ENCODE measurements at regions not wholly inside any gene's neighbourhood (a gene's known extent, or its start where the extent isn't known, plus 50 kb on each side); places are given as distances from the start of the nearest gene placed in this dataset.

DNA sequence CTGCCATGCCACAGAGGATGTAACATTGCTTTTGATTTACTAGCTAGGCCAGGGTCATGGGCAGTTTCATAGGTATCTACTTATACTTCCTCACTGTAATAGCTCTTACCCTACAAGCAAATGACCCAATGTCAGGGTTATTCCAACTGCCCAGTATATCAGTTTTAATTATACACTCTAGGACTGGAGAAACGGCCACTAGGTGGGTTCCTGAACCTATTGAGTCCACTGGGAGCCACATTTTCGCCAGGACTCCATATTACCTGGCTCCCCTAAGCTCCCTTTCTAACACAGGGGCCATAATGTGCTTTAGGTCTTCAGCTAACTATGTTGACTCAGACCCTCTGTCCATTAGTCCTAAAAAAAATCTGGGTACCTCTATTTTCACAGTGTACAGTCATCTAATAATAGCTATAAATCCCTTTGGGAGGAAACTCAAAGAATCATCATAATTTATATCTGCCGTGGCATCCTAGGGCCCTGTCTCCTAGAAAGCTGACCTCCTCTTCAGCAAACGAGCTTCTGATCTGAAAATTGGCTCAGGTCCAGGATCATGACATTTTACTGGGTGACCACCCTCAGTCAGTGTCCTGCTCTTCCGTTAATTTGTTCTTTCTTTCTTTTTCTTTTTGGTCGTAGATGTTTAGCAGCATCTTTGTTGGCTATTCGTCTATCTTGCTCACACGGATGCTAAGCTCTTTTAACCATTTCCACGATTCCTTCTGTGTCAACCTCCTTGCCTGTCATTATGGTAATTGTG lies 244.3 kb downstream of the FAM76B start:
- DNase-seq = no peak

DNA sequence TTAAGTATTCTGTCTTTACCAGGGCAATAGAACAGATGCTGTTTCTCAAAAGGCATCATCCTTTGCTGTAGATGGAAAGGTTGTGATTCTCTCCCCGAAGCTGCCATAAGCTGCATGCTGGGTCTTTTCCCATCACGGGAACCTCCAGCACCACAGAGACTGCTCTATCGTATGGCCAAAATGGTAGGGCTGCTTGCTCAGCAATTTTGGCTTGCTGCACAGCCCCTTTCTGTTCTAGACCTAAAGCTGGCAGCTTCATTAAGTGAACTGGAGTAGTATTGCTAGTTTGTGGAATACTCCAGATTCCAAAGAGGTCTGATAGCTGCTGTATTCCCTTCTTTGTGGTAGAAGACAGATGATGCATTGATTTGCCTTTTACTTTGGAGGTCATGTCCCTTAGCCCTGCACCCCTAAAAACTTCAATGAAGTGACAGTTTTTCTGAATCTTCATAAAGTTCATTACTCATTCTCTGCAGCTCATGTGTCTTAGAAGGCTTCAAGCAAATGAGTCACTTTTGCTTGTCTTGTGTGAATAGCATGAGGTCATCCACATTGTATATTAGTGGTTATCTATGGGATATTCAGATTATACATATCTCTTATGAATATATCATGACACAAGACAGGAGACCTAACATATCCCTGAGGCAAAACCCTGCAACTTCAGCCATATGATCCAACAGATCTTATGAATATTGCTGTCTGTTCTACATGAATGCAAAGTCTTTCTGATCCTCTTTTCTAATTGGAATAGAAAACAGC lies 245.3 kb downstream of the FAM76B start:
- DNase-seq = no peak

DNA sequence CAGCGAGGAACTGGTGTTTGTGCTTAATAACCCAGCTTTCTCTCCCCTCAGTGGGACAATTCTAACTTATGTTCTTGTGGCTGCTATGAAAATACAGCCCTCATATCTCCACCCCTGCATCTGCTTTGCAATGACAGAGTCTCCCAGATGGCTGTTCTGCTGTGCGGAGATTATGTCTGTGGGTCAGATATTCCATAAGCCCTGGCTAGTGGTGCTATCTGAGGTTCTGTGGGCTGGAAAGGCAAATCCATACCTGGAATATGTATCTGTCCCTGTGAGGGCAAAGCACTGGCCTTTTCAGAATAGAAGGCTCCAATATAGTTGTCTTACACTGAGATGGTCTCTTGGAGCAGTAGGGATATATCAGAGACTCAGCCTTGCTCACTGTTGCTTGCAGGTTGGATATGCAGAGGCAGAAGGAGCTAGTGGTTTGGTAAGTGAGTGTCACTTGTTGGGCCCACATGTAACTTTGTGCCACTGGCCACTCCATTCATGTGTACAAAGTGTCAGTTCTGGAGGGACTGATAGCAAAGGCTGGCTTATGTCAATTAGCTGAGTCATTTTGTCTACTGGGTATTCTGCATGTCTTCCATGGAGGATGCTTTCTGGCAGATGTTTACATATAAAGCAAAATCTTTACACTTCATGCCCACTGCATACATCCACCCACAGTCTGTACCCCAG lies 246.6 kb downstream of the FAM76B start:
- no peak for DNase-seq

DNA sequence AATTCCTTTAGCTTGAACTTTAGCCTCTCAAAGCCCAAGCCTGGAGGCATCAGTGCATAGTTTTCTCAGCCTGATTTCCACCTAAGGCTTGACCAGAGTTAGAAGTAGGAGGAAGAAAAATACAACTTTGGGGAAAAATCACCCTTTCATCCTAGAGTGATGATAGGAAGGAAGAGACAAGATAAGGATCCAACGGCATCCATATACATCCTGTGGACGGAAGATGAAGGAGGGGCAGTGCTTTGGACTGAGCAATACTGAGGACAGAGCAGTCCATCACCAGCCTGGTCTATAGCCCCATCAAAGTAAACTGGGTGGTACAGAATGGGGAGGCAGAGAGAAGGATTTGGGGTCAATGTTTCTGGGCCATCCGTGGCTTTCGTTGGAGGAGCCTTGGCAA lies 247.9 kb downstream of the FAM76B start:
- DNase-seq = no peak

DNA sequence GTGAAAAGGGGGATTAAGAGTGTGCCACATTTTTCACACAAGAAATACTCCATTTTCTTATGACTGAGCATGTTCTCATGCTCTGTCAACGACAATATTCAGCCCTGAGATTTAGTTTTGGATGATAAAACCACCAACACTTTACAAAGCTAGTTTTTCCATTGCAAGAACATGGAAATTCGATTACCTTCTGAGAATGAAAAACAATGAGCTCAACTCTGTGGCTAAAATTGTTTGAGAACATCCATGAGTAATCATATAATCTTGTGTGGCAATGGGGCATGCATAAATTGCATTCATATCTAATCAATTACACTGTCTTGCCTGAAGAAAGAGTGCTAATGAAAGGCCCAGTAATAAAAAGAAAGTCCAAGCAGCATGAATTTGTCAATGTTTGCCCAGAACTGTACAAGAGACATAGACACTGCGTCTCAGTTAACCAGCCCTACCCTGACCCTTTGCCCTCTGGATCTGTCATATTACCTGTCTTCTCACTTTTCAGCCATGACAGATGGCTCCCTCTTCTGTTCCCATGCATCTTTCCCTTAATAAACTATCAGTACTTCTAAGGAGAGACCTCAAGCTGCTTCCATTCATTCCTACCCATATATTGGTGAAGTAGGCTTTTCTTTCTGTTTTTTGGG lies 253.4 kb downstream of the FAM76B start:
- DNase-seq = no peak

DNA sequence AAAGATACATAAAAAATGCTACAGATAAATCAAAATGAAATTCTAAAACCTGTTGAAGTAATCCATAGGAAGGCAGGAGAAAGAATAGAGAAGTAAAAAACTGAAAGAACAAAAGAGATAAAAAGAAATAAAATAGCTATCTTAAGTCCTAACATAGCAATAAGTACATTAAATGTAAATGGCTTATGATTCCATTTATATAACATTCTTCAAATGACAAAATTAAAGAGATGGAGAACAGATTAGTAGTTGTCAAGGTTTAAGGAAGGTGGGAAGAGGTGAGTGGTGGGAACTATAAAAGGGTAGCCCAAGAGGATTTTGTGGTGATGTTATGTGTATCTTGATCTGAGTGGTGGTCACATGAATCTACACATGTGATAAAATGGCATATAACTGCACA lies 254.8 kb downstream of the FAM76B start:
- no peak for DNase-seq

DNA sequence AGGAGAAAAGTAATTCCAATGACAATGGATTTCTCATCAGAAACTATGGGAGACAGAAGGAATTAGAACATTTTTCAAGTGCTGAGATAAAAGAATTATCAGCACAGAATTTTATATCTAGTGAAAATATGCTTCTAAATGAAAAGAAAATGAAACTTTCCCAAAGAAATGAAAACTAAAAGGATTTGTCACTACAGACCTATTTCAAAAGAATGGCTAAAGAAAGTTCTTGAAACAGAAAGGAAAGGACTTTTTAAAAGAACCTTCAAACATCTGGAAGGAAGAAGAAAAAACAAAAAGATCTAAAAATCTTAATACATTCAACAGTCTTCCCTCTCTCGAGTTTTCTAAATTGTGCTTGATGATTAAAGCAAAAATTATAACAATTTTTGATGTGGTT lies 255.4 kb downstream of the FAM76B start:
- DNase-seq = no peak

DNA sequence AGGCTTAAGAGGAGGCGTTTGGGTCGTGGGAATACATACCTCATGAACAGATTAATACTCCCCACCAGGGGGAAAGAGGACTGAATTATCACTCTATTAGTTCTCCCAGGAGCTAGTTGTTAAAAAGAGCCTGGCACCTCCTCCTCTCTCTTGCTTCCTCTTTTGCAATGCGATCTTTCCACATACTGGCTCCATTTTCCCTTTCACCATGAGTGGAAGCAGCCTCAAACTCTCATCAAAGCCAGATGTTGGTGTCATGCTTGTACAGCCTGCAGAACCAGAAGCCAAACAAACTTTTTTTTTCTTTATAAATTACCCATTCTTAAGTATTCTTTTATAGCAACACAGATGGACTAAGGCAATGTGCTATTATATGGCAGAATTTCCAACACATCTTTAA lies 258.5 kb downstream of the FAM76B start:
- DNase-seq = no peak

DNA sequence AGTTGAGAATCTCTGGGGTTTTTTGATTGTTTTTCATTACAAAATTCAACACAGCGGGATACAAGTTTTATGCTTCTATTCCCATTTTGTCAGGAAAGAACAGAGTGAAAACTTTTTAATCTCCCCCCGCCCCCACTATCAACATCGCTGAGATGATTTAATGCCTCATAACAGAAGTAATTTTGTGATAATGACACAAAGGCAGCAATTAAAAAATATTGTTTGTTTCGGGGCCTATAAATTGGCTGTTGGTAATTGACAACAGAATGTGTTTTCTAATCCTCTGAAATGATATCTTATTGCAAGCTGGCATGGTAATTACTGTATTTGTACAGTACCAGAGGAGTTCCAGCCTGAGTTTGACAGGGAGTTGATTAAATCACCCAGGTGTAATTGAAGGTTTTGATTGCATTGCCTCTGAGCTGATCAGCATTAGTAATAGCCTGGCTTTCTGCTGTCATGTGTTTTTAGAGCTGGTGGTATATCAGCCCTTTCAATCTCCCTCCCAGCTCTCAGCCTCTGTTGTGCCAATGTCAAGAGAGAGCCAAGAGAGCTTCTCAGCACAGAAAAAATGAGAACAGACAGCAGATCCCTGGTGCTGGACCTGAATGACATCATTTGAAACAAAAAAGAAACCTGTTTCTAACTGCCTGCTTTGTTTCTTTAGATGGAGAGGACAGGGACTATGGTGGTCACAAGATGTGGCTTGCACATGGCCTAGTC lies 265.1 kb downstream of the FAM76B start:
- no peak for DNase-seq

DNA sequence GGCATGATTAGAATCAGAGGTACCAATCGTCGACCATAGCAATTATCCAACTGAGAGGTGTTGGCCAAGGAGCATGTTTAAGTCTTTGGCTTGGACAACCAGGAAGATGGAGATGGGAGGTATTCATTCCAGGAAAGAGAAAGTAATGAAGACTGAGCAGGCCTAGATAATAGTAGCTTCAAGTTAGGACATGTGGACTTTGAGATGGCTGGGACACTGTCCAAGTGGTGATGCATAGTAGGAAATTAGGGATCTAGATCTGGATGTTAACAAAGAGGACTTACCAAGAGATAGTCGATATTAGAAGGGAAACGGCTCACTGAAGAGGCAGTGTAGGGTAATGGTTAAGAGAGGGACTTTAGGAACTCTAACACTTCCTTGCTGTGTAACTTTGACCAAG lies 266.7 kb downstream of the FAM76B start:
- DNase-seq = no peak

DNA sequence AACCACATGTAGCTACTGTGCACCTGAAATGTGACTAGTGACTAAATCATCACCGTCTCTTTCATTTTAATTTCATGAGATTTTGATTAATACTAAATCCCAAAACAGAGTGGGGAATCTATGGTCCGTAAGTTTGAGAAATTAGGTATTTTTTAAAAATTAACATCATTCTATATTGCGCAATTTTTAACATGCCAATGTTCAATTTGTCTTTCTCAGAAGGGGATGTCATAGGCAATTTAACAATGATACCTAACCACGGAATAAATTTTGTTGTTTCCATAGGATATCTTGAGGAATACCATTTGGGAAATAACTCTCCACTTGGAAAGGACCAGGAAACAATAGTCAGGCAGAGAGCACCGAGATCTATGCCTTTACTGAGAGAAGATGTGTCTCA lies 267.7 kb downstream of the FAM76B start:
- no peak for DNase-seq

DNA sequence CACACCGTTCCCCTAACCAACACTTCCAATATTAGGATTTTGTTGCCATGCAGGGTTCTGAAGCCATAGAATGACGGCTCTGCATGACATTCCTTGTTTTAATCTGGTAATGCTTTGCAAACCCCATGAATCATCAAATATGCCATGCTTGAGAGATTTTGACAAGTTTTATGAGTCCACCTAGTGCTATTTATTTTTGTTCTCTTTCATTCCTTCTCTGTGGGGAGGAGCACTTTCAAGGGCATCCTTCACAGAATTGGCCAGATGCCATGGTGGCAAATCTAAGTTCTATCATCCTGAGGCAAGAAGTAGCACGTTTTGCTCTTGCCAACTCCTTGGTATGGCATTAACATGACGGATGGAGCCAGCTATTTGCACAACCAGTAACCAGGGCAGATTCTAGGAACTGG lies 268.4 kb downstream of the FAM76B start:
- DNase-seq = no peak

DNA sequence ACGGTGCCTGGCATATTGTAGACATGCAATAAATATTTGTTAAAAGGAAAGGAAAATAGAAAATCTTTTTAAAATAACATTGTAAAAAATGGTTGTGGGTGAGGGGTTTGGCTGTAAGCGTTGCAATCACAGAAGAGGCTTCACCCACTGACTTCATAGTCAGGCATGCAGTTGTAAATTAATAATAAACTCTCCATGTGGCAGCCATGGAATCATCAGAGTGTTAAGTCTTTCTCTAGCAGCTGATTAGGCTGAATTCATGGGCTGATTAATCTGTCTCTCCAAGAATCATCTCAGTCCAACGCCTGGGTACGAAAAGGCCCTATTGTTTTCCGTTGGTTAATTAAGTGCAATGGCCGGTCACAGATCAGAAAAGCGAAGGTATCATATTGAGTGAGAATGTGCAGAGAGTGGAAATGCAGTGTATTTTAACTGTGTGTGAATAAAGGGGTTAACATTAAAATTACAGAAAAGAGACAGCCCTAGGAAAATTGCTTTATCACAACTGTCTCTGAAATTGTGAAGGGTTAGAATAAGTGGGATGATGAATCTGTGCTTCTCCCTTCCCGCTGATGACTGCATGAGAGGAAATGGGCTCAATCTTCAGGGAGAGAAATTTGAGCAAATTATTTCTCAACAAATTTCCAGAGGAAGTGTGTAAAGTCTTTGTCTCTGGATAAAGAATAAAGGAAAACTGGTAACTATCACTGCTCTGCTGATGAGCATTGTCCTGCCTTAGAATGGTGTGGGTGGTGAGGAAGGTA lies 269.0 kb downstream of the FAM76B start:
- no peak for DNase-seq

DNA sequence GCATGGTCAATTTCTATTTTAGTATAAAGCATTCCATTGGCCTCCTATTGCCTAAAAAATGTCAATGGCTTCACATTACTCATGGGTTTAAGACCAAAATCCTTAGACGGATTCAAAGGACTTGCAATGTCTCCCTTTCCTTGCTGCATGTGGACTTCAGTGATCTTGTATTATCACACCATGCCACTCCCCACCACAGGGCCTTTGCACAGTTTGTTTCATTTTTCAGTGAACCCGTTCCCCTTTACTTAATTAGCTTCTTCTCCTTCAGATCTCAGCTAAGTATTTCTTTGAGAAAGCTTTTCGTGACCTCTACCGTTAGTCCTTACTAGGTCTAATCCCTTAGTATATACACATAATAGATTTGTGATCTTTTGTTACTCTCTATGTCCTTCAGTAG lies 269.7 kb downstream of the FAM76B start:
- DNase-seq = no peak

DNA sequence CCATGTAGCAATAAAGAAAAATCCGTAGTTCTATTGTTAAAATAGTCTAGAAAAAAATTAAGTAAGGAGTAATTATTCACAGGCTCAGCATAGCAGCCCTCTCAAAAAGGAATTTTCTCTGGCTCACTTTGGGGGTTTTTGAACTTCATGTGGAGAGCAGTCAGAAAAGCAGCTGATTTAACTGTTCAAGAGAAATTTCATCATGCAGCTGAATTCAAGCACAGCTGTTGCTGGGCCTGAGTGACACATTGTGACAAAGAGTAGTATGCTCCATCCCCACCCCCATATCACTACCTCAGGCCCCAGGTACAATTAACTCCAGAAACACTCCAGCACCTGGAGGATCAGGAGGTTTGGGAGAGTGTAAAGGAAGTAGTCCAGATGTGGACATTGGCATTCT lies 272.1 kb downstream of the FAM76B start:
- no peak for DNase-seq

DNA sequence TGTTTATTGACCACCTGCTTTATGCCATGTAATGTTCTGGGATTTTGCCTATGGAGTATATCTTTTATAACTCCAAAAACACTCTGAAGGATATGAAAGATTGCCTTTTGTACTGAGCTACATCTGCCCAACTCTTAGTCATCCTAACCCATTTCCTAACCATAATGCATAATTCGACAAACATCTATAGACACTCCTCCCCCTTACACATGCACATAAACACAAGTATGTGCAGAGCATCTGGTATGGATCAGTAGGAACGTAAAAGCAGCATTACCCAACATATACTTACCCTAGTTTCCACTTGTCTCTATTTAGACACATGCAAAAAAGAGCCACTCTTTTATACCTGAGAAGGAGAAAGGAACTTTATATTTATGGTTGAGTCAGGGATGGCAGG lies 272.8 kb downstream of the FAM76B start:
- no peak for DNase-seq

DNA sequence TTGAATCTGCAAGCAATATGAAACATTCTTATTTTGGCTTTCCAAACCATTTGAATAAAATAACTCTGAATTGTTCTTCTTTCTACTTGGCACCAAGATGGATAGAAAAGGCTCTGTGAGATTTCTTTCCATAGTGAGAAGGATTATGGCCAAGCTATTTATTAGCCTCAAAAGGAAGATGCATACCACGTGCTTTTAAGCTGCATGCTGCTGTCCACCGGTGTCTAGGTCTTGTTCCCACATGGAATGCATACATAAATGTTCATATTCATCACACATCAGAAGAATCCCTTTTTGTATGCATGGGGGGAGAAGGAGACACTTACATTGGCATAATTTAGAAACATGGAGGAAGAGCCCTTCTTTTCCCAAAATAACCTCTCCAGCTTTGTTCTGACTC lies 273.4 kb downstream of the FAM76B start:
- no peak for DNase-seq

DNA sequence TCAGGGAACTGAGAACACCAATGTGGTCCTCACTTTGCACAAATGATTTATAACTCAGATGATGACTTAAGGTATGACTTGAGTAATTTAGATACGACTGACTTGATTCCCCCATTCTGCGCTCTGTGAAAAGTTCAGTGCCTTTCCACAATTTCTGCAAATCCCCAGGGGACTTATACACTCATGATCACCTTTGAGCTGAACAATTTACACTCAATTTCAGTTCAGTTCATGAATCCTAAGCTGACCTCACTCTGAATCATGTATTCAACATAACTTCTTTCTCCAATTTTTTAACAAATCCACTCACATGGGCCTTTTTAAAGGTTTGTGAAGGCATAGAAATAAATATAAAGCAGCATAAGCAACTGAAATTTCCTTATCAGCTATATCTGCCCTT lies 274.2 kb downstream of the FAM76B start:
- DNase-seq = no peak

DNA sequence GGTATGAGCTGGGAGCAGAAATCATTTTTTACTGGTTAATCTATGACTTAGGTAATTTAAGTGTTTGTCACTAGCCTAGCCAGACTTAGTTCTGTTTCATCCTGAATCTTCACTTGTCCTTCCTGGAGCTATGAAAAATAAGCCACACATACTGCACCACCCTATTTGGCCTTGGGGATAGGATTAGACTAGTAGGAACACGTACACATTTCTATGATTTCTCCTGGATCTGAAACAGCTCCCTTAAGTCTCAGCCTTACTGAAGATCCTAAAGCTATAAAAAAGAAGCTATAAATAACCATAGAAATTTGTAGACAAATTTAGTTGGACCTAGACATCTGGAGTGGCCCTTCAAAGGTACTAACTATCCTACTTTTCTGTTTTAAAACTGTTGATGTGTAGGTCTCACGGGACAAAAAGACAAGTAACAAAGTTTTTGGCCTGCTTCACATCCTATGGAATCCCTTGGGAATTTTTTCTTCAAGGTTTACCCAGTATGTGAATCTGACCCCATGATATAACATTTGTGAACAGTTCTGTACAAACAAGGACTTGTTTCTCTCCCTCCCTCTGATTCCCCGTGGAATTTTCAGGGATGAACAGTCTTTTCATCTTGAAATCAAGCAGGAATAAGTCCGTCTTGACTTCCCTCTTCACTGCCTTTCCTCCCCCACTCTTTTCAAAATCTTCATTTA lies 275.0 kb downstream of the FAM76B start:
- DNase-seq = no peak

DNA sequence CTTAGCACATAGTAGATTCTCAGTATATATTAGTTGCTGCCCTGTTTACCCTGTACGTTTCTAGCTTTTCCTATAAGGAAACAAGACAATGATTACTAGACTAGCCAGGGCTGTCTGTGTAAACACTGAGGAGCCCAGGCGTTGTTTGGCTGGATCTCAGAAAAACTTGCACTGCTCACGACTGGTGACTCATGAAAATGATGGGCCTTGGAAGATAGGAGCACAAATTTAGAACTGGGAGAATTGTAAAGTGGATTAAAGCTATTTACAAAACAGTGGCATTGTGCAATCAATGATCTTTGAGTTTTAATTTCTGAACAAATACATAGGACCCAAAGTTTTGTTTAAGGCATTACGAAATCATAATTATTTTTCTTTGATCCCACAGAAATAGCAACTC lies 276.9 kb downstream of the FAM76B start:
- no peak for DNase-seq

DNA sequence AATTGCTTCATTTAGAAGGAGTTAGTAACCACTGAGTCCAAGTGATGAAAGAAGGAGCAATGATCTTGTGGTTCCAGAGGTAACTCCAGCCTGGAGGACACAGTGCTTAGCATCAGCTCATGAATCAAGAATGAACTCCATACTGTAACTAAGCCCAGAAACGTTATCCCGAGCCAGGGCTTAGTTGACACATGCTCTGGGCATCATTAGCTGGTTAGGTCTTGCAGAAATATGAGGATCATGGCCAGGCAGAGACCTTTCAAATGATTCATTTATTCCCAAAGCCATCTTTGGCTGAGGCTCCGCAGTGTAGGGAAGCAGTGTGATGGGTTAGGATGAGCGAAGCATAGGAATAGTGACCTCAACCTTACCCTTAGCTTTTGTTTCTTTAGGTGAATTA lies 277.4 kb downstream of the FAM76B start:
- DNase-seq = no peak
